HEK293 (cell line): ENCODE measurements at regions not wholly inside any gene's neighbourhood (a gene's known extent, or its start where the extent isn't known, plus 50 kb on each side); places are given as distances from the start of the nearest gene placed in this dataset.

ENCODE experiments used
- BCL11B ChIP-seq: fragments of 450-650 bp; formaldehyde crosslinking; IDR thresholded peaks from 2 replicates; pipeline ENCODE4 v1.5.1; 2016; ENCODE audit warnings: low read depth, missing biosample characterization, missing genetic modification characterization
- ZNF274 ChIP-seq, 2 experiments: fragments of 200-500 bp in 1 of 2; fragments of 450-650 bp in 1 of 2; sonication (Bioruptor generic) in 1 of 2; formaldehyde crosslinking in 1 of 2; IDR thresholded peaks; 2 replicates each; pipeline versions ENCODE4 v1.5.1 to v1.6.1; 2014 to 2016; ENCODE audit warnings: borderline replicate concordance in 1 of 2, inconsistent platforms in 1 of 2, low read length in 1 of 2, missing biosample characterization in 1 of 2, missing genetic modification characterization in 1 of 2
- ZNF501 ChIP-seq: fragments of 450-650 bp; formaldehyde crosslinking; IDR thresholded peaks from 2 replicates; pipeline ENCODE4 v1.5.1; 2016; ENCODE audit warnings: missing biosample characterization, missing genetic modification characterization
- TF ChIP-seq, protein P1 (sequence below): fragments of 450-650 bp; formaldehyde crosslinking; IDR thresholded peaks from 2 replicates; pipeline ENCODE4 v1.5.1; 2016; ENCODE audit warnings: missing biosample characterization, missing genetic modification characterization
- TF ChIP-seq, protein P2 (sequence below): sonication (generic); formaldehyde crosslinking; IDR thresholded peaks from 2 replicates; pipeline ENCODE4 v1.8.1; 2022; ENCODE audit warnings: mild to moderate bottlenecking, moderate library complexity, missing genetic modification reagents

DNA sequence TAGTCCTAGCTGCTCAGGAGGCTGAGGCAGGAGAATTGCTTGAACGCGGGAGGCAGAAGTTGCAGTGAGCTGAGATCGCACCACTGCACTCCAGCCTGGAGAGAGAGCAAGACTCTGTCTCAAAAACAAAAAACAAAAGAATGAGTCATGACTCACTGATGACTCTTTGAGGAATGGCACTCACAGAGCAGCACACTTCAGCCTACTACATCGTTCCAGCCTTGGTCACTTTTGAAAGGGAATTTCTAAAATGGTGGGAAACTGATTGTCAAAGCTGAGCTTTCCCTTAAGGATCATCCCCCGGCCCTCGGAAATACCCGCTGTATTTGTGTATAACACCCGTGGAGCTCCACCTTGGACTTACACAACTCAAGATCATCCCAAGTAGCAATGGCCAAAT is 217.3 kb upstream of the HS6ST1 start:
- TF ChIP-seq, protein P1, sequence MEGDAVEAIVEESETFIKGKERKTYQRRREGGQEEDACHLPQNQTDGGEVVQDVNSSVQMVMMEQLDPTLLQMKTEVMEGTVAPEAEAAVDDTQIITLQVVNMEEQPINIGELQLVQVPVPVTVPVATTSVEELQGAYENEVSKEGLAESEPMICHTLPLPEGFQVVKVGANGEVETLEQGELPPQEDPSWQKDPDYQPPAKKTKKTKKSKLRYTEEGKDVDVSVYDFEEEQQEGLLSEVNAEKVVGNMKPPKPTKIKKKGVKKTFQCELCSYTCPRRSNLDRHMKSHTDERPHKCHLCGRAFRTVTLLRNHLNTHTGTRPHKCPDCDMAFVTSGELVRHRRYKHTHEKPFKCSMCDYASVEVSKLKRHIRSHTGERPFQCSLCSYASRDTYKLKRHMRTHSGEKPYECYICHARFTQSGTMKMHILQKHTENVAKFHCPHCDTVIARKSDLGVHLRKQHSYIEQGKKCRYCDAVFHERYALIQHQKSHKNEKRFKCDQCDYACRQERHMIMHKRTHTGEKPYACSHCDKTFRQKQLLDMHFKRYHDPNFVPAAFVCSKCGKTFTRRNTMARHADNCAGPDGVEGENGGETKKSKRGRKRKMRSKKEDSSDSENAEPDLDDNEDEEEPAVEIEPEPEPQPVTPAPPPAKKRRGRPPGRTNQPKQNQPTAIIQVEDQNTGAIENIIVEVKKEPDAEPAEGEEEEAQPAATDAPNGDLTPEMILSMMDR (tag by site-specific recombination), result no peak
- TF ChIP-seq, protein P2, sequence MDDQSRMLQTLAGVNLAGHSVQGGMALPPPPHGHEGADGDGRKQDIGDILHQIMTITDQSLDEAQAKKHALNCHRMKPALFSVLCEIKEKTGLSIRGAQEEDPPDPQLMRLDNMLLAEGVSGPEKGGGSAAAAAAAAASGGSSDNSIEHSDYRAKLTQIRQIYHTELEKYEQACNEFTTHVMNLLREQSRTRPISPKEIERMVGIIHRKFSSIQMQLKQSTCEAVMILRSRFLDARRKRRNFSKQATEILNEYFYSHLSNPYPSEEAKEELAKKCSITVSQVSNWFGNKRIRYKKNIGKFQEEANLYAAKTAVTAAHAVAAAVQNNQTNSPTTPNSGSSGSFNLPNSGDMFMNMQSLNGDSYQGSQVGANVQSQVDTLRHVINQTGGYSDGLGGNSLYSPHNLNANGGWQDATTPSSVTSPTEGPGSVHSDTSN, result no peak
- TF ChIP-seq ZNF501 (tag by site-specific recombination) (no peak), ZNF274 (IDR thresholded peaks at IDR 0.05; ENCODE audit: low read length) (no peak), ZNF274 (tag by site-specific recombination; IDR thresholded peaks at IDR 0.05; ENCODE audit: borderline replicate concordance) (no peak), BCL11B (no peak)
